HepG2 (cell line): ENCODE measurements at regions not wholly inside any gene's neighbourhood (a gene's known extent, or its start where the extent isn't known, plus 50 kb on each side); places are given as distances from the start of the nearest gene placed in this dataset.

Source experiments
- ATAC-seq: fragments of 200-7000 bp; cut with Tn5 transposase; 3 replicates; pipeline ENCODE4 v1.9.1; 2020; ENCODE audit warnings: mild to moderate bottlenecking, moderate library complexity
- BruUV-seq: library from RNA; stranded (reverse); fragments of 400-500 nt; replicated peaks from 2 replicates; lab custom pipeline; 2021; lab: Mats Ljungman, UMichigan
- CTCF ChIA-PET: fragments of 300-600 bp; formaldehyde crosslinking; extraction: SDS; loops from one replicate; lab custom pipeline; 2021; ENCODE audit warnings: low total read pairs, inconsistent platforms, low intra/inter-chr PET ratio; lab: Yijun Ruan, JAX
- POLR2A ChIA-PET: fragments of 350-600 bp; sonication (Branson Sonifier 250); formaldehyde crosslinking; loops from one replicate; lab custom pipeline; 2020; ENCODE audit warnings: antibody characterized with exemption, inconsistent platforms; lab: Yijun Ruan, JAX
- DNase-seq: peaks from one replicate; pipeline ENCODE4 v3.0.0-alpha.2; 2015; ENCODE audit warnings: low spot score
- FAIRE-seq: peaks from 3 replicates; lab custom pipeline; 2011; peaks lifted over from hg19 to GRCh38; lab: Jason Lieb, UNC
- H2AFZ ChIP-seq: one replicate; pipeline ENCODE4 v1.6.1; 2011; ENCODE audit warnings: low read length, inconsistent platforms
- H3K27ac ChIP-seq: fragments of 300-600 bp; 3 replicates; pipeline ENCODE4 v1.8.0; 2011; ENCODE audit warnings: mixed run types, mild to moderate bottlenecking, mixed read lengths, low read length, inconsistent platforms; ENCODE audit not compliant: insufficient read depth; ENCODE audit errors: extremely low read length
- H3K27me3 ChIP-seq, 2 experiments: fragments of 200-600 bp in 1 of 2; 2 replicates in 1 of 2; 3 replicates in 1 of 2; pipeline versions ENCODE4 v1.6.0 to v1.8.0; 2011; ENCODE audit warnings: low read length in 2 of 2, mild to moderate bottlenecking in 2 of 2, moderate library complexity in 2 of 2, inconsistent platforms in 1 of 2; ENCODE audit not compliant: insufficient read depth in 2 of 2, control insufficient read depth in 1 of 2
- H3K36me3 ChIP-seq, 2 experiments: fragments of 200-600 bp in 1 of 2; replicated peaks in 1 of 2; 2 replicates in 1 of 2; 3 replicates in 1 of 2; pipeline versions ENCODE4 v1.5.1 to v1.8.0; 2011; ENCODE audit warnings: low read length in 2 of 2, inconsistent platforms in 1 of 2; ENCODE audit not compliant: insufficient read depth in 2 of 2, control insufficient read depth in 1 of 2
- H3K4me1 ChIP-seq: 2 replicates; pipeline ENCODE4 v1.5.1; 2012; ENCODE audit warnings: low read length, inconsistent platforms; ENCODE audit not compliant: insufficient read depth
- H3K4me2 ChIP-seq: 2 replicates; pipeline ENCODE4 v1.6.0; 2011; ENCODE audit warnings: low read depth, low read length, inconsistent platforms
- H3K4me3 ChIP-seq, 3 experiments: fragments of 200-600 bp in 1 of 3; sonication (generic), shearing (Covaris generic) in 1 of 3; replicated peaks in 1 of 3; 2 replicates each; pipeline ENCODE4 v1.5.1; 2011 to 2016; ENCODE audit warnings: low read length in 3 of 3, inconsistent platforms in 2 of 3, low read depth in 2 of 3, mild to moderate bottlenecking in 2 of 3, control low read depth in 1 of 3, mixed read lengths in 1 of 3; ENCODE audit not compliant: insufficient read depth in 1 of 3
- H3K79me2 ChIP-seq: one replicate; pipeline ENCODE4 v1.6.1; 2011; ENCODE audit warnings: low read length, inconsistent platforms; ENCODE audit not compliant: insufficient read depth
- H3K9ac ChIP-seq: 2 replicates; pipeline ENCODE4 v1.6.0; 2011; ENCODE audit warnings: mild to moderate bottlenecking, low read depth, low read length, inconsistent platforms; ENCODE audit not compliant: insufficient read depth
- H3K9me3 ChIP-seq: 2 replicates; pipeline ENCODE4 v1.5.1; 2012; ENCODE audit warnings: mild to moderate bottlenecking, low read length
- H4K20me1 ChIP-seq: 2 replicates; pipeline ENCODE4 v1.6.0; 2011; ENCODE audit warnings: inconsistent platforms, mild to moderate bottlenecking, low read length, moderate library complexity; ENCODE audit not compliant: insufficient read depth
- CBX1 ChIP-seq: IDR thresholded peaks from one replicate; pipeline ENCODE4 v1.6.1; 2016; ENCODE audit warnings: antibody characterized with exemption, low read depth
- CBX5 ChIP-seq: sonication (generic); formaldehyde crosslinking; IDR thresholded peaks from 2 replicates; pipeline ENCODE4 v1.4.0; 2020; ENCODE audit warnings: missing genetic modification reagents, borderline replicate concordance
- CREM ChIP-seq, 2 experiments: sonication (generic) in 1 of 2; formaldehyde crosslinking in 1 of 2; IDR thresholded peaks; 2 replicates each; pipeline versions ENCODE4 v1.4.0 to v1.6.1; 2016 to 2020; ENCODE audit warnings: antibody characterized with exemption in 1 of 2, mild to moderate bottlenecking in 1 of 2, missing genetic modification reagents in 1 of 2
- FOXA3 ChIP-seq: IDR thresholded peaks from 2 replicates; pipeline ENCODE4 v1.6.1; 2016; ENCODE audit warnings: missing genetic modification reagents, missing compliant biosample characterization
- FOXO1 ChIP-seq: sonication (generic); formaldehyde crosslinking; IDR thresholded peaks from 2 replicates; pipeline ENCODE4 v1.4.0; 2020; ENCODE audit warnings: missing genetic modification reagents
- GATAD2A ChIP-seq: IDR thresholded peaks from 2 replicates; pipeline ENCODE4 v1.6.1; 2016
- HNF1B ChIP-seq: sonication (generic); formaldehyde crosslinking; IDR thresholded peaks from 2 replicates; pipeline ENCODE4 v1.5.1; 2020; ENCODE audit warnings: mild to moderate bottlenecking, moderate library complexity, missing genetic modification reagents
- KAT7 ChIP-seq: IDR thresholded peaks from 2 replicates; pipeline ENCODE4 v1.6.1; 2018; ENCODE audit warnings: borderline replicate concordance, missing compliant biosample characterization
- NKX3-1 ChIP-seq: sonication (generic); formaldehyde crosslinking; IDR thresholded peaks from 2 replicates; pipeline ENCODE4 v1.5.0; 2020; ENCODE audit warnings: missing genetic modification reagents
- NR2C2 ChIP-seq: sonication (generic); formaldehyde crosslinking; IDR thresholded peaks from 2 replicates; pipeline ENCODE4 v1.4.0; 2020; ENCODE audit warnings: missing genetic modification reagents, mild to moderate bottlenecking, moderate library complexity, borderline replicate concordance
- NR2F1 ChIP-seq, 2 experiments: fragments of 450-650 bp in 1 of 2; formaldehyde crosslinking in 1 of 2; IDR thresholded peaks; 2 replicates each; pipeline versions ENCODE4 v1.5.0 to v1.6.1; 2016 to 2020; ENCODE audit warnings: mild to moderate bottlenecking in 1 of 2, missing compliant biosample characterization in 1 of 2, missing genetic modification reagents in 1 of 2, moderate library complexity in 1 of 2
- PCBP1 ChIP-seq: fragments of 200-400 bp; formaldehyde crosslinking; IDR thresholded peaks from 2 replicates; pipeline ENCODE4 v1.6.1; 2017; ENCODE audit warnings: mild to moderate bottlenecking, low read depth, low read length, borderline replicate concordance
- POLR2AphosphoS2 ChIP-seq: IDR thresholded peaks from 2 replicates; pipeline ENCODE4 v1.6.1; 2011; ENCODE audit warnings: low read depth, low read length, improper control_type of control experiment
- SKIL ChIP-seq: sonication (generic); formaldehyde crosslinking; IDR thresholded peaks from 2 replicates; pipeline ENCODE4 v1.8.0; 2022; ENCODE audit warnings: missing genetic modification reagents, mild to moderate bottlenecking, moderate library complexity, borderline replicate concordance
- XRCC5 ChIP-seq: fragments of 200-400 bp; formaldehyde crosslinking; optimal IDR thresholded peaks from 2 replicates; pipeline ENCODE3; 2017; ENCODE audit warnings: mild to moderate bottlenecking, low read length
- ZNF160 ChIP-seq: sonication (generic); formaldehyde crosslinking; IDR thresholded peaks from 2 replicates; pipeline ENCODE4 v1.8.0; 2022; ENCODE audit warnings: mild to moderate bottlenecking, inconsistent platforms, missing genetic modification reagents
- ZNF263 ChIP-seq: sonication (generic); formaldehyde crosslinking; IDR thresholded peaks from 2 replicates; pipeline ENCODE4 v1.4.0; 2020; ENCODE audit warnings: missing genetic modification reagents
- ZNF431 ChIP-seq: sonication (generic); formaldehyde crosslinking; IDR thresholded peaks from 2 replicates; pipeline ENCODE4 v1.9.0; 2022; ENCODE audit warnings: missing genetic modification reagents, low read depth, mild to moderate bottlenecking, borderline replicate concordance
- ZNF496 ChIP-seq: sonication (generic); formaldehyde crosslinking; IDR thresholded peaks from 2 replicates; pipeline ENCODE4 v1.8.1; 2023; ENCODE audit warnings: mild to moderate bottlenecking, moderate library complexity, missing genetic modification reagents; ENCODE audit not compliant: insufficient replicate concordance
- ZNF501 ChIP-seq: sonication (generic); formaldehyde crosslinking; IDR thresholded peaks from 2 replicates; pipeline ENCODE4 v1.5.1; 2020; ENCODE audit warnings: mild to moderate bottlenecking, moderate library complexity, missing genetic modification reagents
- WGBS: methylation state at CpG from one replicate; pipeline ENCODE4 v1.1.6; 2017; ENCODE audit warnings: low lambda C conversion rate; 5-methylcytosine and 5-hydroxymethylcytosine counted together
- in situ Hi-C: cut with HindIII; loops from 2 replicates; pipeline ENCODE4 v1.10.0; 2017; ENCODE audit warnings: low pct_unique_long_range_greater_than_20kb; ENCODE audit not compliant: extremely low pct_ligation_motif_present
- intact Hi-C: fragments of 100-400 bp; cut with micrococcal nuclease; formaldehyde crosslinking; loops from one replicate; pipeline ENCODE4 v1.10.0; 2022; ENCODE audit not compliant: unreplicated experiment

- ATAC-seq (peak; percentile 80), FAIRE-seq (peak; percentile 96), DNase-seq (peak; percentile 97)
- Histone ChIP-seq H3K4me2 (peak overlapping the region; percentile 52), H2AFZ (no peak overlapping the region), H3K79me2 (no peaks in the 10 kb centered on the region), H3K4me3 (peak overlapping the region in 1 of 3 experiments; percentile 0; a peak in 1 of 6 replicates), H3K9ac (no peak overlapping the region), H4K20me1 (peaks cover 45% of the 10 kb centered on the region), H3K27ac (no peak overlapping the region), H3K36me3 (no peaks in the 10 kb centered on the region), H3K4me1 (peaks cover 24% of the 10 kb centered on the region), H3K9me3 (no peaks in the 10 kb centered on the region), H3K27me3 (peaks cover 3 to 34% of the 10 kb centered on the region in 2 experiments; a peak in 3 of 5 replicates)
- no TSS peak for BruUV-seq
- WGBS, result 22% methylated on average over 14 of the region's 14 CpGs
- in situ Hi-C loops, result no loop called here
- POLR2A ChIA-PET, result interaction anchor here (1.0 kb wide), 1 partner anchor 85 kb away, joined by 3 read pairs; no protein-coding TSS in a partner anchor
- CTCF ChIA-PET, result no interaction called here
- intact Hi-C loops, result no loop called here
- TF ChIP-seq FOXO1 (peak; percentile 98), NR2F1 (CRISPR knock-in tag; IDR thresholded peaks at IDR 0.05) (peak in 1 of 2 experiments; percentile 69; a peak in 1 of 4 replicates), KAT7 (peak; percentile 33; the same call in 1 of the 2 replicates), ZNF263 (CRISPR knock-in tag) (no peak), ZNF501 (CRISPR knock-in tag) (peak; percentile 47; the same call in 1 of the 2 replicates), XRCC5 (peak; percentile 45), NR2C2 (CRISPR knock-in tag) (peak; percentile 62; the same call in 1 of the 2 replicates), CREM (IDR thresholded peaks at IDR 0.05) (peak; percentile 83), CREM (CRISPR knock-in tag; IDR thresholded peaks at IDR 0.05) (no peak), NKX3-1 (CRISPR knock-in tag) (peak; percentile 91; the same call in 1 of the 2 replicates), CBX5 (CRISPR knock-in tag) (0 out of 2 replicates have a peak, but pooled peaks have one; percentile 65), GATAD2A (CRISPR knock-in tag) (peak; percentile 94), CBX1 (no peak), SKIL (CRISPR knock-in tag) (peak; percentile 89), PCBP1 (no peak), ZNF496 (no peak), FOXA3 (peak; percentile 100), HNF1B (CRISPR knock-in tag) (peak; percentile 91), ZNF431 (peak; percentile 70; the same call in 1 of the 2 replicates), POLR2AphosphoS2 (no peak), ZNF160 (CRISPR knock-in tag) (0 out of 2 replicates have a peak, but pooled peaks have one; percentile 57)
Measured at GRCh38 chr15:62569460-62570404, 404.6 kb upstream of the C2CD4B start.
